A673 (cell line): ENCODE measurements at regions not wholly inside any gene's neighbourhood (a gene's known extent, or its start where the extent isn't known, plus 50 kb on each side); places are given as distances from the start of the nearest gene placed in this dataset.
A peak's percentile ranks its signal among the peaks of the same experiment; 100 is the strongest.

Experiments used
- BruUV-seq: library from RNA; stranded (reverse); fragments of 400-500 nt; replicated peaks from 2 replicates; lab custom pipeline; 2021; lab: Mats Ljungman, UMichigan
- CTCF ChIA-PET: fragments of 300-600 bp; sonication (Branson Sonifier 250); formaldehyde crosslinking; loops from one replicate; lab custom pipeline; 2022; ENCODE audit warnings: antibody characterized with exemption; lab: Charles Lee
- POLR2A ChIA-PET: fragments of 300-600 bp; sonication (Branson Sonifier 250); formaldehyde crosslinking; loops from one replicate; lab custom pipeline; 2022; ENCODE audit warnings: antibody characterized with exemption; ENCODE audit not compliant: low non-redundant PET; lab: Charles Lee
- DNase-seq: peaks from one replicate; pipeline ENCODE4 v3.0.0-alpha.2; 2015; ENCODE audit warnings: low spot score
- H3K27ac ChIP-seq: fragments of 200-600 bp; sonication (generic); 2 replicates; pipeline ENCODE4 v1.5.1; 2016; ENCODE audit warnings: mixed run types, low read depth, mild to moderate bottlenecking, mixed read lengths, antibody characterized with exemption, low read length; ENCODE audit not compliant: poor library complexity, severe bottlenecking
- H3K27me3 ChIP-seq: fragments of 200-600 bp; sonication (generic); replicated peaks from 2 replicates; pipeline ENCODE4 v1.6.1; 2017; ENCODE audit warnings: mixed run types, low read depth, mild to moderate bottlenecking, mixed read lengths, antibody characterized with exemption, low read length; ENCODE audit not compliant: insufficient read depth, poor library complexity
- H3K36me3 ChIP-seq: fragments of 200-600 bp; sonication (generic); 2 replicates; pipeline ENCODE4 v1.6.1; 2016; ENCODE audit warnings: mixed run types, mild to moderate bottlenecking, mixed read lengths, antibody characterized with exemption, low read length; ENCODE audit not compliant: insufficient read depth, poor library complexity, severe bottlenecking
- H3K4me1 ChIP-seq: fragments of 200-600 bp; sonication (generic); 2 replicates; pipeline ENCODE4 v1.6.1; 2017; ENCODE audit warnings: mixed run types, mild to moderate bottlenecking, mixed read lengths, antibody characterized with exemption, low read length; ENCODE audit not compliant: insufficient read depth, poor library complexity, severe bottlenecking
- H3K4me3 ChIP-seq: fragments of 200-600 bp; sonication (generic); 2 replicates; pipeline ENCODE4 v1.5.1; 2016; ENCODE audit warnings: low read depth, mixed run types, mild to moderate bottlenecking, mixed read lengths, low read length; ENCODE audit not compliant: poor library complexity, severe bottlenecking
- H3K9me3 ChIP-seq: fragments of 200-600 bp; sonication (generic); 2 replicates; pipeline ENCODE4 v1.6.1; 2016; ENCODE audit warnings: mixed run types, low read depth, mild to moderate bottlenecking, mixed read lengths, antibody characterized with exemption, low read length; ENCODE audit not compliant: poor library complexity, severe bottlenecking
- CTCF ChIP-seq: fragments of 300-800, 200-600 bp; sonication (generic); conservative IDR thresholded peaks from 2 replicates; pipeline ENCODE4 v1.5.1; 2017; ENCODE audit warnings: low read depth, mild to moderate bottlenecking, antibody characterized with exemption, low read length, moderate library complexity, mixed read lengths
- EZH2 ChIP-seq: fragments of 200-600 bp; sonication (generic); IDR thresholded peaks from 2 replicates; pipeline ENCODE4 v1.6.1; 2017; ENCODE audit warnings: borderline replicate concordance, low read depth, mild to moderate bottlenecking, mixed read lengths, antibody characterized with exemption, low read length; ENCODE audit not compliant: poor library complexity, severe bottlenecking
- intact Hi-C: fragments of 100-400 bp; cut with micrococcal nuclease; formaldehyde crosslinking; loops from one replicate; pipeline ENCODE4 v1.10.0; 2022; ENCODE audit not compliant: unreplicated experiment

GRCh38 chr5:155418960-155419579, 405.5 kb downstream of the KIF4B start:
- peak; percentile 48 for DNase-seq
- ChIA-PET CTCF (no interaction called here), POLR2A (no interaction called here)
- H3K36me3 ChIP-seq, result no peaks in the 10 kb centered on the region
- no peaks in the 10 kb centered on the region for H3K4me1 ChIP-seq
- TF ChIP-seq CTCF, result no peak
- H3K9me3 ChIP-seq, result no peaks in the 10 kb centered on the region
- intact Hi-C loops, result no loop called here
- no peak overlapping the region for H3K4me3 ChIP-seq
- BruUV-seq, result no TSS peak
- no peaks in the 10 kb centered on the region for H3K27me3 ChIP-seq
- H3K27ac ChIP-seq, result no peak overlapping the region

GRCh38 chr5:155430192-155430591, 416.6 kb downstream of the KIF4B start:
- POLR2A ChIA-PET, result no interaction called here
- no TSS peak for BruUV-seq
- CTCF ChIA-PET, result no interaction called here

GRCh38 chr5:155434267-155434666, 420.7 kb downstream of the KIF4B start:
- BruUV-seq, result no TSS peak
- DNase-seq, result no peak

More at GRCh38 chr5:155430192-155430591, 416.6 kb downstream of the KIF4B start:
- H3K27ac ChIP-seq, result no peak overlapping the region
- TF ChIP-seq CTCF, result no peak
- TF ChIP-seq EZH2, result no peak
- H3K36me3 ChIP-seq, result no peaks in the 10 kb centered on the region
- no peaks in the 10 kb centered on the region for H3K27me3 ChIP-seq
- H3K4me3 ChIP-seq, result no peak overlapping the region
- DNase-seq, result no peak
- H3K9me3 ChIP-seq, result no peaks in the 10 kb centered on the region
- intact Hi-C loops, result no loop called here
- no peaks in the 10 kb centered on the region for H3K4me1 ChIP-seq

More at GRCh38 chr5:155434267-155434666, 420.7 kb downstream of the KIF4B start:
- intact Hi-C loops, result no loop called here
- no peak for TF ChIP-seq CTCF
- no peak for TF ChIP-seq EZH2
- Histone ChIP-seq H3K9me3 (no peaks in the 10 kb centered on the region), H3K27me3 (no peaks in the 10 kb centered on the region), H3K36me3 (no peaks in the 10 kb centered on the region), H3K4me3 (no peak overlapping the region), H3K27ac (no peak overlapping the region), H3K4me1 (no peaks in the 10 kb centered on the region)
- CTCF ChIA-PET, result no interaction called here
- POLR2A ChIA-PET, result no interaction called here
